ENCODE measurements at regions not wholly inside any gene's neighbourhood (a gene's known extent, or its start where the extent isn't known, plus 50 kb on each side); places are given as distances from the start of the nearest gene placed in this dataset.

DNA sequence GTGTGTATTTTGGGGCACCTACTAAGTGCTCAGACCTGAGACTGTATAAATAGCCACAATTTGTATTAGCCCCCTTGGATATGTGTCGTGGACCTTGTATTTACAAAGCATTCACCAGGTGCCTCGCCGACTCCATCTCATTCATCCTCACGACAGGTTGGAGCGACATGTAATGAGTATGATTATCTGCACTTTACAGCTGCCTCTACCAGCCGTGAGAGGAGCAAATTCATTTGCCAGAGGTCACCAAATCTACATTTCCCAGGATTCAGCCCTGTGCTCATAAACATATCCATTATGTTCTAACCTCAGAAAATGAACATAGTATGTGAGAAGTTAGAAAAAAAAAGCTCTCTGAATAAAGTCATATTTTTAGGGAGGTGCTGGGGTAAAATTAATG is 167.4 kb downstream of the ZDHHC21 start:
- H3K27me3 Mint-ChIP-seq (ENCODE audit: low read depth), result no peaks in the 10 kb centered on the region
- H3K9me3 Mint-ChIP-seq, result no peaks in the 10 kb centered on the region
- H3K36me3 Mint-ChIP-seq (ENCODE audit: low read depth), result no peaks in the 10 kb centered on the region
- TF ChIP-seq, protein P1, sequence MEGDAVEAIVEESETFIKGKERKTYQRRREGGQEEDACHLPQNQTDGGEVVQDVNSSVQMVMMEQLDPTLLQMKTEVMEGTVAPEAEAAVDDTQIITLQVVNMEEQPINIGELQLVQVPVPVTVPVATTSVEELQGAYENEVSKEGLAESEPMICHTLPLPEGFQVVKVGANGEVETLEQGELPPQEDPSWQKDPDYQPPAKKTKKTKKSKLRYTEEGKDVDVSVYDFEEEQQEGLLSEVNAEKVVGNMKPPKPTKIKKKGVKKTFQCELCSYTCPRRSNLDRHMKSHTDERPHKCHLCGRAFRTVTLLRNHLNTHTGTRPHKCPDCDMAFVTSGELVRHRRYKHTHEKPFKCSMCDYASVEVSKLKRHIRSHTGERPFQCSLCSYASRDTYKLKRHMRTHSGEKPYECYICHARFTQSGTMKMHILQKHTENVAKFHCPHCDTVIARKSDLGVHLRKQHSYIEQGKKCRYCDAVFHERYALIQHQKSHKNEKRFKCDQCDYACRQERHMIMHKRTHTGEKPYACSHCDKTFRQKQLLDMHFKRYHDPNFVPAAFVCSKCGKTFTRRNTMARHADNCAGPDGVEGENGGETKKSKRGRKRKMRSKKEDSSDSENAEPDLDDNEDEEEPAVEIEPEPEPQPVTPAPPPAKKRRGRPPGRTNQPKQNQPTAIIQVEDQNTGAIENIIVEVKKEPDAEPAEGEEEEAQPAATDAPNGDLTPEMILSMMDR (conservative IDR thresholded peaks at IDR 0.05), result no peak
- no peak for DNase-seq (ENCODE audit: low read depth, low spot score)
- peaks cover 25% of the 10 kb centered on the region for H3K4me1 Mint-ChIP-seq
- H3K4me3 Mint-ChIP-seq, result no peak overlapping the region
- H3K27ac Mint-ChIP-seq (ENCODE audit: unreplicated experiment), result no peak overlapping the region

DNA sequence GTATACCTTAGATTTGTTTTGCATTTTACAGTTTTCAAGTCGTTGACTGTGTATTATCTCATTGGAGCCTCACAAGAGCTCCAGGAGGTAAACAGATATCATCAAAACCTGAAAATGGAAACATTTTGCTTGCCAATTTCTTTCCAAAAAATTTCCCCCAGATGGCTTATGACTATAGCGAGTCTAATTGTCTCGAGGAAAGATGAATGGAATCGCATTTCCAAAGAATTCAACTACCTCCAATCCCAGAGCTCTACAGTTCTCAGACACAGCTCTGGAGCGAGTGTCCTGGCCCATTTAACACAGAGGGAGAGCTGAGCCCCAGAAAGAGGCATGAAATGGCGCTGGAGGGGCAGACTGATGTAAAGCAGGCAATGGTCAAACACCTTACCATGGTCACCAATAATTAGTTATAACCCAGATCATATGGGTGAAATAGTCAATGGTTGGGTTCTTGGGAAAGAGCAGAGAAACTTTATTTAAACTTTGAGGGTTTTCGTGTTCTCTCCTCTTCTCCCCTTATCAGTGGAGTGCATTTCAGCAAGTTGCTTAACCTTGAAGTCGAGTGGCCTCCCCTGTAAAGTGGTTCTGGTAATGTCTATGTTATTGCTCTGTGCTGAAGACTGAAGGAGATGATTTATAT is 168.2 kb downstream of the ZDHHC21 start:
- Mint-ChIP-seq H3K4me1 (peaks cover 18% of the 10 kb centered on the region), H3K27ac (ENCODE audit: unreplicated experiment) (no peak overlapping the region), H3K4me3 (no peak overlapping the region), H3K9me3 (no peaks in the 10 kb centered on the region), H3K36me3 (ENCODE audit: low read depth) (no peaks in the 10 kb centered on the region), H3K27me3 (ENCODE audit: low read depth) (no peaks in the 10 kb centered on the region)
- TF ChIP-seq, protein P1 (conservative IDR thresholded peaks at IDR 0.05), result no peak
- no peak for DNase-seq (ENCODE audit: low read depth, low spot score)

DNA sequence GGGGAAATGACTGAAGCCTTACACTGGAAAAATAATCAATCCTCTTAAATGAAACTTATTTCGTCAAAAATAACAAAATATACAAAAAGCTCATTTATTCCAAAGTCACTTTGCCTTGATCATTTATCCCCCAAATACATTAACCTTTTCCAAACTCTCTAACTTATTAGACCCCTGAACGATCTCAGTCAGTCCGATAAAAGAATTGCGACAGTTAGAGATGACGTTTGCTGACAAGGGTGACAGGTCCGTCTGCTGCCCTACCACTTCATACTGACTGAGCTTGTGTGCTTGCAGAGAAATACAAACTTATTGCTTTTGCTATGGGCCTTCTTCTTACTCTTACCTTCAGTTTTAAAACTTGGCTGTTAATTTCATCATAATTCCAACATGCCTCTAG is 169.7 kb downstream of the ZDHHC21 start:
- Mint-ChIP-seq H3K27me3 (ENCODE audit: low read depth) (no peaks in the 10 kb centered on the region), H3K4me3 (no peak overlapping the region), H3K4me1 (peaks cover 4% of the 10 kb centered on the region), H3K27ac (ENCODE audit: unreplicated experiment) (no peak overlapping the region), H3K9me3 (no peaks in the 10 kb centered on the region), H3K36me3 (ENCODE audit: low read depth) (no peaks in the 10 kb centered on the region)
- no peak for DNase-seq (ENCODE audit: low read depth, low spot score)
- TF ChIP-seq, protein P1 (conservative IDR thresholded peaks at IDR 0.05), result no peak

DNA sequence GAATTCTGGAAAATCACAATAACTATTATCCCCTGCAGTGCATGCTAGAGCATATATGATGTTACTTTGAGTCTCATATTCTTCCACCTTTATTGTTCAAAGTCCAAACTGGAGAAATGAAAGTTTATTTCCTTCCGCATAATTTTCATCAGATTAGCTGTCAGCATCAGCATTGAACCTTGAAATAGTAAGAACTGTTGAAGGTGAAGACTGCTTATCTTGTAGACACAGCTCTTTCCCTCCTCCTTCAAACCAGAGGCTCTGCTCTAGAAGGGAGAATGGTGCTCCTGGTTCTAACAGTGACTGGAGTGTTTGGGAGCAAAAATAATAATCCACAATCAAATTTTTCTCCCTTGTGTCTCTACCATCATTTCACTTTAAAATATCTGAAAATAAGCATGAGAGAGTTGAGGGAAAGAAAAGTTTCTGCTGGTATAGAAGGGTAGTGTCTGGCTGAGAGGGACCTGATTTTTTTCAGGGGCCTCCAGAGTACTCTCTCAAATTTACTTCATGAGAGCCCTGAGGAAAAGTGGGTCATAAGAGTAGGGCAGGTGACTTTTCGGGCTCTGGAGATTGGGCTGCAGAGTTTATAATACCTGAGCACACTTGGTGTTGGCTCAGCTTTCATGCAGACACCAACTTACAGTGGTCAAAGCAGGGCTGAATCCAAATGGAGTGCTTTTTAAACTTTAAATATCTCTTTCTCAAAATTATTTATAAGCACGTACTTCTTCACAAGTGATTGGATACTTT is 170.4 kb downstream of the ZDHHC21 start:
- Mint-ChIP-seq H3K4me3 (no peak overlapping the region), H3K27me3 (ENCODE audit: low read depth) (no peaks in the 10 kb centered on the region), H3K27ac (ENCODE audit: unreplicated experiment) (no peak overlapping the region), H3K36me3 (ENCODE audit: low read depth) (no peaks in the 10 kb centered on the region), H3K4me1 (peaks cover 3% of the 10 kb centered on the region), H3K9me3 (no peaks in the 10 kb centered on the region)
- DNase-seq (ENCODE audit: low read depth, low spot score), result no peak
- TF ChIP-seq, protein P1 (conservative IDR thresholded peaks at IDR 0.05), result no peak

DNA sequence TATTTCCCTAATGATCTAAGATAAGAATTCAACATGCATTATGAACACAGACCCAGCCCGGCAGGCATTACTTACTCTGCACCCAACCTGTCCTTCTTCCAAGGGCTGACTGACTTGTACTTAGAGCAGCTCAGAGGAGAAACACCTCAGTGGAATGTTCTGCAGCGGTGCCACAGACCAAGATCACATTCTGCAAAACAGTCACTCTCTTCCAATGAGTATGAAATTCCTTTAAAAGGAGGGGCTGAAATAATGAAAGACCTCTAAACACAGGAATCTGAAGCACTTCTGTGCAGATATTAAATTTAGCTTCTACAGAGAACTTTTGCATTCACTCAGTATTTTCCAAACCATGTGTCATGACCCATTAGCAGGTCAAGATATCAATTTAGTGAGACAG is 172.9 kb downstream of the ZDHHC21 start:
- TF ChIP-seq, protein P1 (conservative IDR thresholded peaks at IDR 0.05), result no peak
- no peak for DNase-seq (ENCODE audit: low read depth, low spot score)
- Mint-ChIP-seq H3K4me3 (no peak overlapping the region), H3K9me3 (no peaks in the 10 kb centered on the region), H3K36me3 (ENCODE audit: low read depth) (no peaks in the 10 kb centered on the region), H3K4me1 (peaks cover 3% of the 10 kb centered on the region), H3K27me3 (ENCODE audit: low read depth) (no peaks in the 10 kb centered on the region), H3K27ac (ENCODE audit: unreplicated experiment) (no peak overlapping the region)
